ENCODE measurements at regions not wholly inside any gene's neighbourhood (a gene's known extent, or its start where the extent isn't known, plus 50 kb on each side); places are given as distances from the start of the nearest gene placed in this dataset.

DNA sequence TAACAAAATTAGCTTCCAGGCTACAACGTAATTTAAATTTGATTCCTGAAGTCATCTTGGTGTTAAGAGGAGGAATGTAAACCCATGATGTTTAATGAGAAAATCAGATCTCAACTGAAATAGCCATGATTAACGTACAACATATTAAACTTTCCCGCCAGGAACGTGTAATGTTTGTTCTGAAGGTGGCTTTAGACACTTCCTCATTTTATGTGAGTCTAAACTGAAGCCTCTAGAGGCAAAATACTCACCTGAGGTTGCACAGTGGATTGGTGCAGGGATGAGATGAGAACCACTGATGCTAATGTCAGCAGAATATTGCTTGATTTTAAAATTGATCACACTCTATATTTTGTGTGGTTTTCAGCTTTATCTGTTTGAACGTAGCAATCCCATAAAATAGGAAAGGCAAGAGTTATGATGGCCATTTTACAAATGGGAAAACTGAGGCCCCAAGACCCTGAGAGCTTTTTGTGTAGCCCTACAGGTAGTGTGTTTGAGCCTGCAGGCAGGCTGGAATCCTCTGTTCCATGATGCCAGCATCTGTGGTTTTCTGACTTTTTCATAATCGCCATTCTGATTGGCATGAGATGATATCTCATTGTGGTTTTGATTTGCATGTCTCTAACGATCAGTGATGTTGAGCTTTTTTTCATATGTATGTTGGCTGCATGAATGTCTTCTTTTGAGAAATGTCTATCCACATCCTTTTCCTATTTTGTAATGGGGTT lies 243.7 kb upstream of the BMPER start:
- no peak for DNase-seq

DNA sequence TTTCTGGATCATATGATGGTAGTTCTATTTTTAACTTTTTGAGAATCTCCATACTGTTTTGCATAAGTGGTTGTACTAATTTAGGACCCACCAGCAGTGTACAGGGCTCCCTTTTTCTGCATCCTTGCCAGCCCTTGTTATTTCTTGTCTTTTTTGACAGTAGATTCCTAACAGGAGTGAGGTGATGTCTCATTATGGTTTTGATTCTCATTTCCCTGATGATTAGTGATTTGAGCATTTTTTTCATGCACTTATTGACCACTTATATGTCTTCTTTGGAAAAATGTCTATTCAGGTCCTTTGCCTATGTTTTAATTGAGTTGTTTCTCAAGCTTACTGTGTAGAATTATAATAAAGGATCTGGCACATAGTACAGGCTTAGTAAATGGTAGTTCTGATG lies 238.8 kb upstream of the BMPER start:
- DNase-seq = no peak

GRCh38 chr7:33667196-33667595 lies 238.1 kb upstream of the BMPER start:
- no peak for DNase-seq

DNA sequence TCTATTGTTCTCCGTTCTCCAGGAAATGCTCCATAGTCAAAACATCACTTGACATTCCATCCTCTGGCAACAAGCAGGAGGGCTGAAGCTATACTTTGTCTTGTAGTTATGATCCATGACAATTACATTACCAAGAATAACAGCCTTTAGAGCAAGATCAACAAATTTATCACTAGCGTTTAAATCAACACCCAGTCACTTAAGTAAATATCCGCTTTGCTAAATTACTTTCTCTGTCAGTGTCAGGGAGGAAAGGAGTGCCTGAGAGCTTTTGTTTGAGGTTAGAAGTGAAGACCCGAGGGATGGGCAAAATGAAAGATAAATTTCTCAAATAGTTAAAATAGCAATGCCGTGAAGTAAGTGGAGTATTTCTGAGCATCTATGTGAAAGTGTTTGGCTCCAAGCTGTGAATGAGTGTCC lies 236.1 kb upstream of the BMPER start:
- DNase-seq = no peak

DNA sequence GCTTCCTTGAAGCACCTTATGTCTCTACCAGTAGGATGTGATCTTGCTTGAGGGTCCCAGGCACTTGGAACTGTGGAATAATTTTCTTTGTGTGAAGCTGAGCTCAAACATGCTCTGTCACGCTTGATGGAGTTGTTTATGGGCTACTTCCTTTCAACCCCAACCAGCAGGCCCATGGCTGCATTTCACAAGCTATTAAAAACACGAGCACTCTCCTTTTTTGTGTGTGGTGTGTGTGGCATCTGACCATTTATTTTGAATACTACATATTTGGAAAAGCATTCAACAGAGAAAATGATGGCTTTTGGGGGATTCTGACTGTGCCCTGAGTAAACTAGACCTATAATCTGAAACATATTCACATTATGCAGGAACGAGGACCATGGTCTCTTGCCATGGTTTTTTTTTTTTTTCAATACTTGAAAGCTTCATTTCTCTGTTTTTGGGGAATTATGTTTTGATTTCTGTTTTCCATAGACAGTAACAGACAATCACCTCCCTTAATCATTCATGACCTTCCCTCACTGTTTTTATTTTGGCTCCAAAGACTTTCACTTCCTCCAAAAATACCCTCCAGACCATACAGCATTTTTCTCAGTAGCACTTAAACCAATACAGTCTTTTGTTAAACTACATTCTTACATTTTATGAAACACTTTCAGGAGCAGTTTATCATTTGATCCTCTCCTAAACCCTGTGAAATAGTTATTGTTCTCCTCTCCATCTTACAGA lies 233.6 kb upstream of the BMPER start:
- no peak for DNase-seq

DNA sequence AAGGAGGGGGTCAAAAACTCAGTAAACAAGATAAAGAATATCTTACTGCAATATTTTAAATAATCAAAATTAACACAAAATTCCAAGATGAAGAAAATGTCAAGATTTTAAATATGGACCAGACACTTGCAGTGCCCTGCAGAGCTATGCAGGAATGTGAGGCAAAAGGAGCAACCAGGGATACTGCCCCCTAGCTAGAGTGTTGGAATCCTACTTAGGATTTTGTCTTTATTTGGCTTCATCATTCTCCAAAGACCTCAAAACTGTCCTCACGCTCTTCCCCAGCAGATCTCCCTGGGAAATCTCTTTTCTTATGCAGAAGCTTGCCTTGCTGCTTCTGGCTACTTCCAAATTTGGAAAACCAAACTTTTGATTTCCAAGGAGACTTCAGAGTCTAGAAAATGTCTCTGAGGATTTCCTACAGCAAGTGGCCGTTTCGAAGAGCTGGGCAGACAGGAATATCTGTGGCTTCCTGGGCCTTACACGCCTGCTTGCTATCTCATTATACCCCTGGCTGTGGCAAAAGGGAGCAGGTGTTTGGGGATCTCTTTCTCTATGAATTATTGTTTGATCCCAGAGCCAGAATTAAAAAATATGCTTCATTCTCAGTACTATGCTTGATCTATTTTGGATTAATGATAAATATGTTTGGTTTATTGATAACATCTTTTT lies 232.2 kb upstream of the BMPER start:
- DNase-seq = no peak

DNA sequence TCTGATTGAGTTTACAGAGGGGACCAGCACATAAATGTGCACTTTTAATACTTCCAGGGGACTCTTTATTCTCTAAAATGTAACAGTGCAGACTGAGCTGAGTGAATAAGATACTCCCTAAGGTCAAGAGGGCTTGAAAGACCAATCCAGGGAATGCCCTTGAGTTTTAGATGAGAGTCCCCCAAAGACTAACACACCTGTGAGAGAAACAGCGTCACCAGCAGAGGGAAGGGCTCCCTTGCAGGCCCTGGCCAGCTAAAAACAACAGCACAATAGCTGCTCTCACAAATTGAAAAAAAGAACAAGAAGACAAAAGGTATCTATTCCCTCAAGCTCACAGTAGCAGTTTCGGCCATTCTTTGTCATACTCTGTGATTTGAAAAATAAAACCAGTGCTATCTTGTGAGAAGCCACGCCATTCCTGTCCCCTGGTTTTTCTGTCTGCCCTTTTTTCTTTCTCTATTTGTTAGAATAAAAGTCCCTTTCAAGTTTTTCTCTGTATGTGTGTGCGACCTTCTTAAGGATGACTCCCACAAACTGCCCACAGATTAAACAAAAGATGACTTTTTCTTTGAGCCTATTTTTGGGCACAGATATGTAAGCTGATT lies 230.4 kb upstream of the BMPER start:
- DNase-seq = no peak

DNA sequence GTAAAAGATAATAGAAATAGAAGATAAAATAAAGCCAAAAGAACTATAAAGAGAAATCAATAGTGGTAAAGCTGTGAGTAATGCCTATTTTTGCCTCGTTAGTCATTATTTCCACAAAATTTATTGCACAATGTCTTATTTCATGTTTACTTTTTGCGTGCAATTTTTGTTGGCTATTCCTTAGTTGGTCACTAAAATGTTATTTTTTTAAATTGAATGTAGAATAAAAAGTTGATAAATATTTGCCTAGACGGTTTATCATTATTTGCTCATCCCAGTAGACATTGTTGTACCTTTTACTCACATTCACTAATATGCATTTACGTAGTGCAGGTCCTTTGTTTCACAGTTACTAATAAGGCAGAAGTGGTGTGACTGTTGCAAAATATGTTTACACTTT lies 227.8 kb upstream of the BMPER start:
- no peak for DNase-seq

GRCh38 chr7:33678569-33679335 lies 226.6 kb upstream of the BMPER start:
- no peak for DNase-seq

- DNase-seq = no peak
These were observed 224.7 kb upstream of the BMPER start for GRCh38 chr7:33680682-33681081.

- DNase-seq = no peak
These were observed 219.8 kb upstream of the BMPER start for GRCh38 chr7:33685503-33685902.

GRCh38 chr7:33685981-33686683 lies 219.2 kb upstream of the BMPER start:
- no peak for DNase-seq

- no peak for DNase-seq
These were observed 217.7 kb upstream of the BMPER start for GRCh38 chr7:33687625-33688024.

GRCh38 chr7:33691180-33691579 lies 214.2 kb upstream of the BMPER start:
- DNase-seq = no peak

DNA sequence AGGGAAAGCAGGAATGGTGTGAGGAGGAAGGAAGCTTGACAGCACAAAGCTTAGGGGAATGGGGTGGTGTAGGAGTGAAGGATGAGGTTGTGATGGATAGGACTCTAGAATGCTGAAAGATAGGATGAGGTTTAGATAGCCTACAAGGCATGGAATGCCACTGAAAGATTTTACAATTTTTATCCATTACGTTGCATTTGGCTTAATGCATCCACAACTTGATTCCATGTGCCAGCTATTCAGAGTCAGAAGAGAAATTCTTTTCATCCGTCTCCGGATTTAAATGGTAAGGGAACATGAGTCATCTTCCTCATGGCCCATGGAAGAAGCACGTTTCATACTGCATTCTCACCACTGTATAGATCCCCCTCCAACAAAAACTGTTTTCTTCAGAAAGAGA lies 212.4 kb upstream of the BMPER start:
- no peak for DNase-seq

- DNase-seq = no peak
These were observed 211.3 kb upstream of the BMPER start for GRCh38 chr7:33694006-33694405.

DNA sequence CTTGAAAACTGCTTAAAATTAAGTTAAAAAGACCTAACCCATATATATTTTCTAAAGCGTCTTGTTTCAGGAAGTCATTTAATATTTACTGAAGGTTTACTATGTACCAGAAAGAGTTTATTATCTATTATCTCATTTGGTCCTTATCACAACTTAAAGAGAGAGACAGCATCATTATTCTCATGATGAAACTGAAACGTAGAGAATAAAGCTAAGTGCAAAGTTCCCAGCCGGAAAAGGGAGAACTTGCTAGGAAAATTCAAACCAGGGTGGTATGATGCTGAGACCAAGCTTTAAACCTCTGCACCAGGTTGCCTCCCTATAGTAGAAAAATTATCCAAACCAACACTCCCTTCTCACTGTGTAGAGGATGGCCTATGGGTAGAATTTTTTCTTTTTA lies 207.7 kb upstream of the BMPER start:
- DNase-seq = no peak

DNA sequence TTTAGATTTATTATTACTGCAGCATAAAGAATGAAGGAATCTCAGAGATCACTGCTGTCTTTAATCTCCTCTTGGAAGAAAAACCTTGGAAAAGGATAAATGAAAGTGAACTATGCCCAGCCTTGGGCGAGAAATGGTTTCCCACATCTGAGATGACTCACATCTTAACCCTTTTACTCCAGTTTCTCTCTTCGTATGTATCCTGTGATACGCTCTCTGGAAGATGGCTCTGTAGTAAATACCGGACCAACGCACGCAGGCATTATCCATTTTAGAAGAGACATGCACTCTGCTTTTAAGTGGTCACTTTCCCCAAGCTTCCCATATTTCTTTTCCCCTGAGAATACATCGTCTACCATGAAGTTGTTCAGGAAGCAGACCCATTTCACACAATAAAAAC lies 207.3 kb upstream of the BMPER start:
- DNase-seq = no peak

GRCh38 chr7:33698692-33699128 lies 206.6 kb upstream of the BMPER start:
- DNase-seq = no peak

DNA sequence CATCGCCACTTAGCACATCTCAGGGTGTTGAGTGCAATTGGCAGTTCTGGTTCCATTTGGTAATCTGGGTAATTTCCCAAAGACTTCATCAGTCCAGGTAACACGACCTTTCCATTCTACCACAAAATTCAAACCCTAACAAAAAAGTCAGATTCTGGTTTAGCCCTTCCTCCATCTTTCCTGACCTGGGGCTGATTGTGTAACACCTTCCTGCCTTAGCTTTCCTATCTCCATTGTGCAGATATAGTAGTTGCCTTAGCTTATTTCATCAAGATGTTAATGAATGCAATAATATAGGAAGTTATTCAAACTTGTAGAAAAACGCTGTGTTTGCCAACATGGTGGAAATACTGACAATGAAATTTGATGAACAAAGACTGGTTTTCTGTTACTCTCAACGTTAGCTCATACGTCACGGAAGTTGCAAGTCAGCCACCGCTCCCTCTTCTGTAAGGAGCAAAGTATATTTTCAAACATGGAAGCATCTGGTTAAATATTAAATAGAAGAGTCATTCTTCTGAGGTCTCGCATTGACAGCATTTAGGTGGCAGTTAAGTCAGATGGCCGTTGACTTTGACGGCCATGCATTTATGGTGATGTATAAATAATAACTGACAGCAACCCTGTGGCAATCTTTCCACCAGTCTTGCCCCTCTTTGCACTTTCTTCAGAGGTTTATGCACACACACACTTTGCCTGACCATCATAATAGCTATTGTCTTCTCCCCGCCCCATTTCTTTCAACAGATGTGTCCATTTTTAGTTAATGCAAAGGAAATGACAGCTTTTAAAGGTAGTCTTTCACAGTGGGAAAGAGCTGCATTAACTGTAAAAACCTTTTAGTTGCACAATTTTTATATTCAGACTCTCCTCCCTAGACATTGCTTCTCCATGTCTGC lies 205.1 kb upstream of the BMPER start:
- no peak for DNase-seq

DNA sequence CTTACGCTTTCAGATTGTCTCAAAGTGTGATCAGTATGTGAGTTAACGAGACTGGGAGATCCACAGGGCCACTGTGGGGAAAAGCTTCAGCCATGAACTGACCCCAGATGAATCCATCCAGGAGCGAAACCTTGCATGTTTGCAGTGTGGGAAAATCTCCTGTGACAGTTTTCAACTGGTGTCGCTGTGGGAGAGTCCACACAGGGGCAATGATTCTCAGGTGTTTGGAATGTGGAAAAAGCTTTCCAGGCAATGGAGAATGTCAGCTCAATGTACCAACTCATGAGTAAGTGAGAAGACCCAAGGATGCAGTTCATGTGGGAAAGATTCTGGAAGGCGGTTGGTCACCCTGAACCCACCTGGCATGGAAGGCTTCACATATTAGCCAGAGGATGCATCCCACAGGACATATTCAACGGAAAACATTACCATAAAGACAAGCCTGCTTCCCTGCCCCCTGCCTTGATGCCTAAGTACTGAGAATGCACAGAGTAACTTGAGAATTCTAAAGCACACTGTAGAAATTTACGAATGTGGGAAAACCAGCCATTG lies 204.1 kb upstream of the BMPER start:
- DNase-seq = no peak

Measured in NCI-H446 (cell line).